ENCODE measurements at regions not wholly inside any gene's neighbourhood (a gene's known extent, or its start where the extent isn't known, plus 50 kb on each side); places are given as distances from the start of the nearest gene placed in this dataset.

GRCh38 chr4:25564836-25565235, 90.8 kb upstream of the SLC34A2 start:
- Histone ChIP-seq H4K20me1 (ENCODE audit: control insufficient read depth, insufficient read depth, low read depth, low read length) (no peaks in the 10 kb centered on the region), H3K4me3 (ENCODE audit: low read length) (no peak overlapping the region), H3K9me2 (replicated peaks; ENCODE audit: control insufficient read depth, low read length) (no peaks in the 10 kb centered on the region), H3K79me2 (ENCODE audit: control insufficient read depth, low read length) (no peaks in the 10 kb centered on the region), H3K4me1 (ENCODE audit: control insufficient read depth, low read length) (no peaks in the 10 kb centered on the region), H3K27me3 (ENCODE audit: control insufficient read depth, low read length) (no peaks in the 10 kb centered on the region), H3K36me3 (ENCODE audit: control insufficient read depth, low read length) (no peaks in the 10 kb centered on the region), H3F3A (ENCODE audit: control insufficient read depth, insufficient read depth) (no peaks in the 10 kb centered on the region), H3K4me2 (ENCODE audit: low read length) (no peak overlapping the region), H3K9me3 (ENCODE audit: control insufficient read depth, insufficient read depth, low read length) (no peaks in the 10 kb centered on the region), H3K27ac (ENCODE audit: low read depth, low read length) (no peak overlapping the region)
- TF ChIP-seq CTCF (IDR thresholded peaks at IDR 0.05; ENCODE audit: low read depth, low read length, poor library complexity, severe bottlenecking) (no peak), EZH2phosphoT487 (IDR thresholded peaks at IDR 0.05; ENCODE audit: borderline replicate concordance, low read length) (no peak)

GRCh38 chr4:25567253-25567652, 88.4 kb upstream of the SLC34A2 start:
- no peak overlapping the region for H3K4me2 ChIP-seq (ENCODE audit: low read length)
- TF ChIP-seq CTCF (IDR thresholded peaks at IDR 0.05; ENCODE audit: low read depth, low read length, poor library complexity, severe bottlenecking) (no peak), EZH2phosphoT487 (IDR thresholded peaks at IDR 0.05; ENCODE audit: borderline replicate concordance, low read length) (no peak)

GRCh38 chr4:25569716-25570115, 85.9 kb upstream of the SLC34A2 start:
- Histone ChIP-seq H3K9me2 (replicated peaks; ENCODE audit: control insufficient read depth, low read length) (no peaks in the 10 kb centered on the region), H4K20me1 (ENCODE audit: control insufficient read depth, insufficient read depth, low read depth, low read length) (no peaks in the 10 kb centered on the region), H3K79me2 (ENCODE audit: control insufficient read depth, low read length) (no peaks in the 10 kb centered on the region), H3K27me3 (ENCODE audit: control insufficient read depth, low read length) (no peaks in the 10 kb centered on the region), H3K4me2 (ENCODE audit: low read length) (no peak overlapping the region), H3F3A (ENCODE audit: control insufficient read depth, insufficient read depth) (no peaks in the 10 kb centered on the region), H3K27ac (ENCODE audit: low read depth, low read length) (no peak overlapping the region), H3K4me1 (ENCODE audit: control insufficient read depth, low read length) (peaks cover 12% of the 10 kb centered on the region), H3K36me3 (ENCODE audit: control insufficient read depth, low read length) (no peaks in the 10 kb centered on the region), H3K9me3 (ENCODE audit: control insufficient read depth, insufficient read depth, low read length) (no peaks in the 10 kb centered on the region), H3K4me3 (ENCODE audit: low read length) (no peak overlapping the region)
- no peak for TF ChIP-seq EZH2phosphoT487 (IDR thresholded peaks at IDR 0.05; ENCODE audit: borderline replicate concordance, low read length)
- TF ChIP-seq CTCF (IDR thresholded peaks at IDR 0.05; ENCODE audit: low read depth, low read length, poor library complexity, severe bottlenecking) = no peak

More at GRCh38 chr4:25567253-25567652, 88.4 kb upstream of the SLC34A2 start:
- Histone ChIP-seq H3F3A (ENCODE audit: control insufficient read depth, insufficient read depth) (no peaks in the 10 kb centered on the region), H3K9me2 (replicated peaks; ENCODE audit: control insufficient read depth, low read length) (no peaks in the 10 kb centered on the region), H3K36me3 (ENCODE audit: control insufficient read depth, low read length) (no peaks in the 10 kb centered on the region), H3K79me2 (ENCODE audit: control insufficient read depth, low read length) (no peaks in the 10 kb centered on the region), H3K4me3 (ENCODE audit: low read length) (no peak overlapping the region), H3K27ac (ENCODE audit: low read depth, low read length) (no peak overlapping the region), H4K20me1 (ENCODE audit: control insufficient read depth, insufficient read depth, low read depth, low read length) (no peaks in the 10 kb centered on the region), H3K9me3 (ENCODE audit: control insufficient read depth, insufficient read depth, low read length) (no peaks in the 10 kb centered on the region), H3K4me1 (ENCODE audit: control insufficient read depth, low read length) (peaks cover 5% of the 10 kb centered on the region), H3K27me3 (ENCODE audit: control insufficient read depth, low read length) (no peaks in the 10 kb centered on the region)

- Histone ChIP-seq H3K4me3 (ENCODE audit: low read length) (no peak overlapping the region), H3K9me2 (replicated peaks; ENCODE audit: control insufficient read depth, low read length) (no peaks in the 10 kb centered on the region), H4K20me1 (ENCODE audit: control insufficient read depth, insufficient read depth, low read depth, low read length) (no peaks in the 10 kb centered on the region), H3K9me3 (ENCODE audit: control insufficient read depth, insufficient read depth, low read length) (no peaks in the 10 kb centered on the region), H3K4me1 (ENCODE audit: control insufficient read depth, low read length) (peaks cover 12% of the 10 kb centered on the region), H3K27ac (ENCODE audit: low read depth, low read length) (no peak overlapping the region), H3K27me3 (ENCODE audit: control insufficient read depth, low read length) (no peaks in the 10 kb centered on the region), H3F3A (ENCODE audit: control insufficient read depth, insufficient read depth) (no peaks in the 10 kb centered on the region), H3K36me3 (ENCODE audit: control insufficient read depth, low read length) (no peaks in the 10 kb centered on the region), H3K4me2 (ENCODE audit: low read length) (no peak overlapping the region), H3K79me2 (ENCODE audit: control insufficient read depth, low read length) (no peaks in the 10 kb centered on the region)
- TF ChIP-seq EZH2phosphoT487 (IDR thresholded peaks at IDR 0.05; ENCODE audit: borderline replicate concordance, low read length) = no peak
These were observed 80.0 kb upstream of the SLC34A2 start for GRCh38 chr4:25575611-25576010.
